Right kidney (tissue), 1 donor: ENCODE measurements at regions not wholly inside any gene's neighbourhood (a gene's known extent, or its start where the extent isn't known, plus 50 kb on each side); places are given as distances from the start of the nearest gene placed in this dataset.
"Not testable (repeated sequence)": the region's sequence is repeated elsewhere in the genome, so short reads cannot be mapped to it uniquely, and the experiment has no call there.

Experiments
- DNase-seq: peaks from one replicate; pipeline ENCODE4 v3.0.0-alpha.2; 2016

GRCh38 chr7:85292908-85293576, 106.2 kb upstream of the SEMA3D start:
- no peak for DNase-seq

GRCh38 chr7:85290269-85290668, 103.4 kb upstream of the SEMA3D start:
- no peak for DNase-seq

- DNase-seq = no peak
These were observed 102.4 kb upstream of the SEMA3D start for GRCh38 chr7:85289279-85289678.

- DNase-seq = no peak
These were observed 100.4 kb upstream of the SEMA3D start for GRCh38 chr7:85287106-85287825.

- DNase-seq = no peak
These were observed 99.6 kb upstream of the SEMA3D start for GRCh38 chr7:85286446-85286845.

- DNase-seq = no peak
These were observed 98.7 kb upstream of the SEMA3D start for GRCh38 chr7:85285527-85285926.

- DNase-seq = no peak
These were observed 88.3 kb upstream of the SEMA3D start for GRCh38 chr7:85275204-85275603.

GRCh38 chr7:85274454-85274853, 87.6 kb upstream of the SEMA3D start:
- no peak for DNase-seq

GRCh38 chr7:85262891-85263290, 76.0 kb upstream of the SEMA3D start:
- no peak for DNase-seq

GRCh38 chr7:85261336-85261735, 74.5 kb upstream of the SEMA3D start:
- no peak for DNase-seq

- DNase-seq = not testable (repeated sequence)
These were observed 62.9 kb upstream of the SEMA3D start for GRCh38 chr7:85249787-85250186.

GRCh38 chr7:85239109-85239508, 52.3 kb upstream of the SEMA3D start:
- no peak for DNase-seq

- no peak for DNase-seq
These were observed 50.9 kb upstream of the SEMA3D start for GRCh38 chr7:85237721-85238120.
